B cell (primary cell): ENCODE measurements at regions not wholly inside any gene's neighbourhood (a gene's known extent, or its start where the extent isn't known, plus 50 kb on each side); places are given as distances from the start of the nearest gene placed in this dataset.

Experiments
- ATAC-seq: fragments of 200-7000 bp; cut with Tn5 transposase; one replicate; pipeline ENCODE4 v1.10.0; 2021; ENCODE audit warnings: low read depth, mild to moderate bottlenecking, moderate number of reproducible peaks, moderate library complexity
- CTCF ChIA-PET: fragments of 350-600 bp; sonication (Branson Sonifier 250); formaldehyde crosslinking; loops from one replicate; lab custom pipeline; 2021; ENCODE audit warnings: antibody characterized with exemption, inconsistent platforms; lab: Charles Lee
- POLR2A ChIA-PET: fragments of 350-600 bp; sonication (Branson Sonifier 250); formaldehyde crosslinking; loops from one replicate; lab custom pipeline; 2021; ENCODE audit warnings: antibody characterized with exemption; lab: Charles Lee
- DNase-seq: peaks from one replicate; pipeline ENCODE4 v3.0.0; 2013
- H2AFZ ChIP-seq: 2 replicates; pipeline ENCODE4 v1.6.1; 2012; ENCODE audit warnings: mild to moderate bottlenecking, low read depth, low read length; ENCODE audit not compliant: insufficient read depth, poor library complexity, severe bottlenecking
- H3K27ac ChIP-seq, 2 donors: 1 replicate in 1 of 2; 2 replicates in 1 of 2; pipeline ENCODE4 v1.5.1; 2012 to 2013; ENCODE audit warnings: low read length in 2 of 2, mild to moderate bottlenecking in 2 of 2, moderate library complexity in 1 of 2
- H3K27me3 ChIP-seq, 4 experiments: fragments of 200-600 bp in 1 of 4; sonication (generic) in 1 of 4; replicated peaks in 1 of 4; 1 replicate in 2 of 4; 2 replicates in 2 of 4; pipeline versions ENCODE4 v1.6.1 to v1.7.0; 2013 to 2016; ENCODE audit warnings: low read length in 3 of 4, mild to moderate bottlenecking in 2 of 4, mixed read lengths in 1 of 4, moderate library complexity in 1 of 4; ENCODE audit not compliant: insufficient read depth in 4 of 4, control insufficient read depth in 3 of 4; ENCODE audit errors: control extremely low read depth in 1 of 4
- H3K36me3 ChIP-seq, 2 experiments: replicated peaks in 1 of 2; 1 replicate in 1 of 2; 2 replicates in 1 of 2; pipeline versions ENCODE4 v1.6.1 to v1.7.1; 2013; ENCODE audit warnings: low read length in 1 of 2; ENCODE audit not compliant: insufficient read depth in 2 of 2, control insufficient read depth in 1 of 2; ENCODE audit errors: control extremely low read depth in 1 of 2, extremely low read depth in 1 of 2
- H3K4me1 ChIP-seq, 2 donors: fragments of 200-600 bp in 1 of 2; sonication (generic) in 1 of 2; 1 replicate in 1 of 2; 2 replicates in 1 of 2; pipeline versions ENCODE4 v1.5.1 to v1.6.1; 2013 to 2017; ENCODE audit warnings: low read length in 2 of 2; ENCODE audit not compliant: control insufficient read depth in 2 of 2, insufficient read depth in 2 of 2
- H3K4me2 ChIP-seq: replicated peaks from 2 replicates; pipeline ENCODE3; 2012; ENCODE audit warnings: mild to moderate bottlenecking, low read depth, low read length; ENCODE audit not compliant: poor library complexity, severe bottlenecking
- H3K4me3 ChIP-seq, 5 experiments: fragments of 200-600 bp in 1 of 5; sonication (generic) in 1 of 5; 1 replicate in 3 of 5; 2 replicates in 2 of 5; pipeline versions ENCODE4 v1.5.1 to v1.7.0; 2011 to 2016; ENCODE audit warnings: low read length in 4 of 5, mild to moderate bottlenecking in 4 of 5, low read depth in 2 of 5, control low read depth in 1 of 5, moderate library complexity in 1 of 5; ENCODE audit not compliant: insufficient read depth in 1 of 5; ENCODE audit errors: control extremely low read depth in 1 of 5, extremely low read depth in 1 of 5
- H3K79me2 ChIP-seq: fragments of 200-600 bp; sonication (generic); one replicate; pipeline ENCODE4 v1.6.0; 2016; ENCODE audit warnings: low read length; ENCODE audit not compliant: control insufficient read depth, insufficient read depth
- H3K9ac ChIP-seq: fragments of 200-600 bp; sonication (generic); 2 replicates; pipeline ENCODE4 v1.6.1; 2017; ENCODE audit warnings: mild to moderate bottlenecking, low read length, moderate library complexity
- H3K9me3 ChIP-seq, 3 donors: one replicate each; pipeline versions ENCODE4 v1.6.1 to v1.7.1; 2013; ENCODE audit warnings: low read length in 2 of 3; ENCODE audit not compliant: control insufficient read depth in 2 of 3, insufficient read depth in 1 of 3; ENCODE audit errors: control extremely low read depth in 1 of 3
- H4K20me1 ChIP-seq: 2 replicates; pipeline ENCODE4 v1.6.0; 2012; ENCODE audit warnings: mild to moderate bottlenecking, low read length; ENCODE audit not compliant: insufficient read depth, control insufficient read depth, poor library complexity, severe bottlenecking
- H3K27ac Mint-ChIP-seq: one replicate; pipeline ENCODE4 v1.8.0; 2021; ENCODE audit warnings: mixed read lengths
- H3K27me3 Mint-ChIP-seq: one replicate; pipeline ENCODE4 v1.8.0; 2021; ENCODE audit warnings: mixed read lengths
- H3K4me1 Mint-ChIP-seq: one replicate; pipeline ENCODE4 v1.8.0; 2021; ENCODE audit warnings: mixed read lengths
- H3K4me3 Mint-ChIP-seq: one replicate; pipeline ENCODE4 v1.8.0; 2021; ENCODE audit warnings: mixed read lengths
- H3K9me3 Mint-ChIP-seq: one replicate; pipeline ENCODE4 v1.8.0; 2022; ENCODE audit warnings: mixed read lengths; ENCODE audit not compliant: insufficient read depth
- CTCF ChIP-seq: fragments of 200-600 bp; IDR thresholded peaks from one replicate; pipeline ENCODE4 v1.8.0; 2022; ENCODE audit warnings: antibody characterized with exemption, mild to moderate bottlenecking
- EZH2 ChIP-seq: IDR thresholded peaks from 2 replicates; pipeline ENCODE4 v1.6.1; 2012; ENCODE audit warnings: borderline replicate concordance, low read depth, mild to moderate bottlenecking, moderate library complexity, low read length; ENCODE audit not compliant: insufficient read depth, poor library complexity, severe bottlenecking
- WGBS: methylation state at CpG from one replicate; pipeline ENCODE4 v1.1.5; 2013; ENCODE audit warnings: missing lambda C conversion rate; ENCODE audit not compliant: insufficient coverage; 5-methylcytosine and 5-hydroxymethylcytosine counted together
- intact Hi-C: fragments of 100-400 bp; cut with micrococcal nuclease; formaldehyde crosslinking; loops from one replicate; pipeline ENCODE4 v1.10.0; 2022

GRCh38 chr9:706606-707459 is 134.7 kb upstream of the DMRT1 start:
- H3K4me3 Mint-ChIP-seq, result peak overlapping the region; percentile 87
- Histone ChIP-seq H3K4me3 (peak overlapping the region; percentile 28 to 80 (median 56)), H4K20me1 (no peaks in the 10 kb centered on the region), H3K9me3 (no peaks in the 10 kb centered on the region), H2AFZ (peak overlapping the region; percentile 78), H3K27me3 (peaks cover 0 to 16% (median 2%) of the 10 kb centered on the region in 4 experiments), H3K4me2 (peak overlapping the region; percentile 80), H3K79me2 (no peaks in the 10 kb centered on the region), H3K36me3 (no peaks in the 10 kb centered on the region), H3K4me1 (peaks cover 7 to 14% of the 10 kb centered on the region in 2 donors), H3K27ac (no peak overlapping the region), H3K9ac (peak overlapping the region; percentile 69)
- peaks cover 9% of the 10 kb centered on the region for H3K4me1 Mint-ChIP-seq
- intact Hi-C loops, result no loop called here
- CTCF ChIA-PET, result no interaction called here
- ATAC-seq (peak; percentile 31), DNase-seq (peak; percentile 41)
- no peak overlapping the region for H3K27ac Mint-ChIP-seq
- peaks cover 38% of the 10 kb centered on the region for H3K27me3 Mint-ChIP-seq
- no peak for TF ChIP-seq CTCF
- TF ChIP-seq EZH2, result no peak
- under 1% methylated on average over 48 of the region's 51 CpGs for WGBS
- no peaks in the 10 kb centered on the region for H3K9me3 Mint-ChIP-seq
- POLR2A ChIA-PET, result no interaction called here

DNA sequence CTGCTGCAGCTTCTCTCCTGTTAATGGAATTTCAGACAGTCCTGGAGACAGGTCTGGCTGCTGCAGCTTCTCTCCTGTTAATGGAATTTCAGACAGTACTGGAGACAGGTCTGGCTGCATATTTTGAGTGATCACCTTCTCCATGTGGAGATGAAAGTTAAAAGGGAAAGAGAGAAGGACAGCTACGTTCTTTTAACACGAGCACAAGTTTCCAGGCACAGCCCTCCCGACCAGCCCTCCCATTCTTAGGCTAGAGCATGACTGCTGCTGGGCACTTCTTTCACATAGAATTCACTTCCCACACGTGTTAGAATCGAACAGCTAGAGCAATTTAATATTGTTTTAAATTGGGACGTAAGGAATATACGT is 133.3 kb upstream of the DMRT1 start:
- no peak for ATAC-seq
- peak overlapping the region; percentile 46 for H3K4me3 Mint-ChIP-seq
- no peak overlapping the region for H3K9ac ChIP-seq
- no peak overlapping the region for H3K4me3 ChIP-seq
- no peak overlapping the region for H3K27ac Mint-ChIP-seq
- POLR2A ChIA-PET, result no interaction called here
- no peak overlapping the region for H3K27ac ChIP-seq
- no peaks in the 10 kb centered on the region for H3K79me2 ChIP-seq
- peaks cover 7 to 14% of the 10 kb centered on the region in 2 donors for H3K4me1 ChIP-seq
- DNase-seq, result no peak
- TF ChIP-seq EZH2, result no peak
- TF ChIP-seq CTCF, result no peak
- H3K4me1 Mint-ChIP-seq, result peaks cover 9% of the 10 kb centered on the region
- peak overlapping the region; percentile 5 for H2AFZ ChIP-seq
- WGBS, result no CpG with 5 or more reads among the region's 7 CpGs
- CTCF ChIA-PET, result no interaction called here
- H3K27me3 Mint-ChIP-seq, result peaks cover 38% of the 10 kb centered on the region
- peak overlapping the region; percentile 26 for H3K4me2 ChIP-seq
- H3K9me3 Mint-ChIP-seq, result no peaks in the 10 kb centered on the region
- no peaks in the 10 kb centered on the region for H3K36me3 ChIP-seq
- H3K27me3 ChIP-seq, result peaks cover 0 to 16% (median 2%) of the 10 kb centered on the region in 4 experiments
- no peaks in the 10 kb centered on the region for H4K20me1 ChIP-seq
- H3K9me3 ChIP-seq, result no peaks in the 10 kb centered on the region
- intact Hi-C loops, result no loop called here
